Left ventricle myocardium inferior (tissue), 1 donor: ENCODE measurements at regions not wholly inside any gene's neighbourhood (a gene's known extent, or its start where the extent isn't known, plus 50 kb on each side); places are given as distances from the start of the nearest gene placed in this dataset.

Experiments used
- DNase-seq: peaks from one replicate; pipeline ENCODE4 v3.0.0-alpha.2; 2020
- H3K27ac ChIP-seq: fragments of 200-600 bp; replicated peaks from 2 replicates; pipeline ENCODE4 v1.8.0; 2021
- H3K27me3 ChIP-seq: fragments of 200-600 bp; 2 replicates; pipeline ENCODE4 v1.8.0; 2021; ENCODE audit warnings: low read depth
- H3K36me3 ChIP-seq: fragments of 200-600 bp; 2 replicates; pipeline ENCODE4 v1.8.0; 2021
- H3K4me1 ChIP-seq: fragments of 200-600 bp; 2 replicates; pipeline ENCODE4 v1.8.0; 2021
- H3K4me3 ChIP-seq: fragments of 200-600 bp; 2 replicates; pipeline ENCODE4 v1.8.0; 2021; ENCODE audit warnings: mild to moderate bottlenecking, moderate library complexity
- H3K9me3 ChIP-seq: fragments of 200-600 bp; replicated peaks from 2 replicates; pipeline ENCODE4 v1.8.0; 2021
- CTCF ChIP-seq: fragments of 200-600 bp; IDR thresholded peaks from 2 replicates; pipeline ENCODE4 v1.8.0; 2021; ENCODE audit warnings: antibody characterized with exemption, mild to moderate bottlenecking, borderline replicate concordance
- intact Hi-C: fragments of 100-400 bp; cut with micrococcal nuclease; formaldehyde crosslinking; loops from one replicate; pipeline ENCODE4 v1.11.0; 2022
- donor health status: DM: no; HTN: yes; CAD: no; lungs with severe emphysema.

- no peak overlapping the region for H3K27ac ChIP-seq
- no peaks in the 10 kb centered on the region for H3K36me3 ChIP-seq
- H3K9me3 ChIP-seq, result no peaks in the 10 kb centered on the region
- intact Hi-C loops, result no loop called here
- no peak overlapping the region for H3K4me3 ChIP-seq
- no peaks in the 10 kb centered on the region for H3K4me1 ChIP-seq
- no peak for DNase-seq
- H3K27me3 ChIP-seq, result no peaks in the 10 kb centered on the region
- no peak for TF ChIP-seq CTCF
Measured at GRCh38 chr12:88782351-88782750, 202.1 kb upstream of the KITLG start.

- Histone ChIP-seq H3K36me3 (no peaks in the 10 kb centered on the region), H3K27ac (no peak overlapping the region), H3K27me3 (no peaks in the 10 kb centered on the region), H3K4me3 (no peak overlapping the region), H3K9me3 (no peaks in the 10 kb centered on the region), H3K4me1 (no peaks in the 10 kb centered on the region)
- TF ChIP-seq CTCF, result no peak
- intact Hi-C loops, result no loop called here
- no peak for DNase-seq
Measured at GRCh38 chr12:88781909-88782308, 201.6 kb upstream of the KITLG start.

- TF ChIP-seq CTCF, result no peak
- no peak for DNase-seq
- no peaks in the 10 kb centered on the region for H3K9me3 ChIP-seq
- H3K4me1 ChIP-seq, result no peaks in the 10 kb centered on the region
- H3K4me3 ChIP-seq, result no peak overlapping the region
- intact Hi-C loops, result no loop called here
- H3K36me3 ChIP-seq, result no peaks in the 10 kb centered on the region
- H3K27ac ChIP-seq, result no peak overlapping the region
- H3K27me3 ChIP-seq, result no peaks in the 10 kb centered on the region
Measured at GRCh38 chr12:88778064-88778463, 197.8 kb upstream of the KITLG start.

GRCh38 chr12:88775742-88776151 is 195.5 kb upstream of the KITLG start:
- Histone ChIP-seq H3K36me3 (no peaks in the 10 kb centered on the region), H3K27me3 (no peaks in the 10 kb centered on the region), H3K4me3 (no peak overlapping the region), H3K4me1 (no peaks in the 10 kb centered on the region), H3K9me3 (no peaks in the 10 kb centered on the region), H3K27ac (no peak overlapping the region)
- TF ChIP-seq CTCF, result no peak
- no peak for DNase-seq
- intact Hi-C loops, result no loop called here

- Histone ChIP-seq H3K9me3 (no peaks in the 10 kb centered on the region), H3K36me3 (no peaks in the 10 kb centered on the region), H3K4me3 (no peak overlapping the region), H3K27me3 (no peaks in the 10 kb centered on the region), H3K4me1 (no peaks in the 10 kb centered on the region), H3K27ac (no peak overlapping the region)
- TF ChIP-seq CTCF, result no peak
- no peak for DNase-seq
- intact Hi-C loops, result no loop called here
Measured at GRCh38 chr12:88767699-88768098, 187.4 kb upstream of the KITLG start.
